Activated T-helper 17 cell treated with anti-CD3 and anti-CD28 coated beads, Interleukin-2, amount 50 U/mL, for 72 hours (primary cell): ENCODE measurements at regions not wholly inside any gene's neighbourhood (a gene's known extent, or its start where the extent isn't known, plus 50 kb on each side); places are given as distances from the start of the nearest gene placed in this dataset.

Experiments
- ATAC-seq: fragments of 150-1000 bp; cut with Tn5 transposase; replicated peaks from 2 replicates; pipeline ENCODE4 v1.10.0; 2021; ENCODE audit warnings: mild to moderate bottlenecking, moderate library complexity
- H3K27ac Mint-ChIP-seq: one replicate; pipeline ENCODE4 v1.8.0; 2022; ENCODE audit warnings: mixed read lengths
- H3K27me3 Mint-ChIP-seq: one replicate; pipeline ENCODE4 v1.8.0; 2022; ENCODE audit warnings: mixed read lengths
- H3K36me3 Mint-ChIP-seq: one replicate; pipeline ENCODE4 v1.8.0; 2022; ENCODE audit warnings: low read depth, mild to moderate bottlenecking, mixed read lengths
- H3K4me1 Mint-ChIP-seq: one replicate; pipeline ENCODE4 v1.8.0; 2022; ENCODE audit warnings: mixed read lengths
- H3K4me3 Mint-ChIP-seq: one replicate; pipeline ENCODE4 v1.8.0; 2022; ENCODE audit warnings: mild to moderate bottlenecking, mixed read lengths
- H3K9me3 Mint-ChIP-seq: one replicate; pipeline ENCODE4 v1.8.0; 2022; ENCODE audit warnings: mixed read lengths

- no peak overlapping the region for H3K27ac Mint-ChIP-seq
- no peaks in the 10 kb centered on the region for H3K4me1 Mint-ChIP-seq
- H3K27me3 Mint-ChIP-seq, result peaks cover 9% of the 10 kb centered on the region
- ATAC-seq, result no peak
- no peak overlapping the region for H3K4me3 Mint-ChIP-seq
- peaks cover 5% of the 10 kb centered on the region for H3K9me3 Mint-ChIP-seq
- H3K36me3 Mint-ChIP-seq, result no peaks in the 10 kb centered on the region
These were observed 84.5 kb upstream of the NKX1-1 start for GRCh38 chr4:1490654-1491327.

- H3K27ac Mint-ChIP-seq, result no peak overlapping the region
- H3K9me3 Mint-ChIP-seq, result peaks cover 5% of the 10 kb centered on the region
- no peak overlapping the region for H3K4me3 Mint-ChIP-seq
- no peaks in the 10 kb centered on the region for H3K4me1 Mint-ChIP-seq
- H3K27me3 Mint-ChIP-seq, result peaks cover 7% of the 10 kb centered on the region
- no peaks in the 10 kb centered on the region for H3K36me3 Mint-ChIP-seq
- no peak for ATAC-seq
These were observed 83.9 kb upstream of the NKX1-1 start for GRCh38 chr4:1490011-1490653.

GRCh38 chr4:1489639-1489995 lies 83.4 kb upstream of the NKX1-1 start:
- Mint-ChIP-seq H3K9me3 (peaks cover 7% of the 10 kb centered on the region), H3K36me3 (no peaks in the 10 kb centered on the region), H3K4me1 (no peaks in the 10 kb centered on the region), H3K27ac (no peak overlapping the region), H3K4me3 (no peak overlapping the region), H3K27me3 (peaks cover 8% of the 10 kb centered on the region)
- ATAC-seq, result no peak

GRCh38 chr4:1488831-1489638 lies 82.8 kb upstream of the NKX1-1 start:
- no peak overlapping the region for H3K27ac Mint-ChIP-seq
- H3K27me3 Mint-ChIP-seq, result peaks cover 7% of the 10 kb centered on the region
- H3K4me1 Mint-ChIP-seq, result no peaks in the 10 kb centered on the region
- peaks cover 10% of the 10 kb centered on the region for H3K9me3 Mint-ChIP-seq
- H3K4me3 Mint-ChIP-seq, result no peak overlapping the region
- ATAC-seq, result no peak
- H3K36me3 Mint-ChIP-seq, result no peaks in the 10 kb centered on the region

GRCh38 chr4:1488357-1488756 lies 82.1 kb upstream of the NKX1-1 start:
- H3K27me3 Mint-ChIP-seq, result peaks cover 8% of the 10 kb centered on the region
- no peaks in the 10 kb centered on the region for H3K36me3 Mint-ChIP-seq
- H3K4me3 Mint-ChIP-seq, result no peak overlapping the region
- no peaks in the 10 kb centered on the region for H3K4me1 Mint-ChIP-seq
- no peak overlapping the region for H3K27ac Mint-ChIP-seq
- no peak for ATAC-seq
- H3K9me3 Mint-ChIP-seq, result peaks cover 10% of the 10 kb centered on the region

- Mint-ChIP-seq H3K27me3 (peaks cover 11% of the 10 kb centered on the region), H3K4me3 (no peak overlapping the region), H3K4me1 (no peaks in the 10 kb centered on the region), H3K27ac (no peak overlapping the region), H3K9me3 (peaks cover 10% of the 10 kb centered on the region), H3K36me3 (no peaks in the 10 kb centered on the region)
- ATAC-seq, result no peak
These were observed 81.5 kb upstream of the NKX1-1 start for GRCh38 chr4:1487761-1488160.

- Mint-ChIP-seq H3K27me3 (peaks cover 11% of the 10 kb centered on the region), H3K9me3 (peaks cover 10% of the 10 kb centered on the region), H3K4me3 (no peak overlapping the region), H3K36me3 (no peaks in the 10 kb centered on the region), H3K4me1 (no peaks in the 10 kb centered on the region), H3K27ac (no peak overlapping the region)
- no peak for ATAC-seq
These were observed 80.9 kb upstream of the NKX1-1 start for GRCh38 chr4:1487106-1487505.

- Mint-ChIP-seq H3K36me3 (no peaks in the 10 kb centered on the region), H3K4me1 (no peaks in the 10 kb centered on the region), H3K4me3 (no peak overlapping the region), H3K27ac (no peak overlapping the region), H3K27me3 (peaks cover 15% of the 10 kb centered on the region), H3K9me3 (peaks cover 14% of the 10 kb centered on the region)
- no peak for ATAC-seq
These were observed 79.0 kb upstream of the NKX1-1 start for GRCh38 chr4:1485280-1485679.

GRCh38 chr4:1480720-1481119 lies 74.5 kb upstream of the NKX1-1 start:
- H3K27ac Mint-ChIP-seq, result no peak overlapping the region
- H3K36me3 Mint-ChIP-seq, result no peaks in the 10 kb centered on the region
- ATAC-seq, result no peak
- peaks cover 13% of the 10 kb centered on the region for H3K9me3 Mint-ChIP-seq
- no peak overlapping the region for H3K4me3 Mint-ChIP-seq
- H3K27me3 Mint-ChIP-seq, result peaks cover 19% of the 10 kb centered on the region
- no peaks in the 10 kb centered on the region for H3K4me1 Mint-ChIP-seq

GRCh38 chr4:1479454-1479853 lies 73.2 kb upstream of the NKX1-1 start:
- no peak for ATAC-seq
- no peaks in the 10 kb centered on the region for H3K36me3 Mint-ChIP-seq
- H3K4me3 Mint-ChIP-seq, result no peak overlapping the region
- H3K27ac Mint-ChIP-seq, result no peak overlapping the region
- peaks cover 22% of the 10 kb centered on the region for H3K27me3 Mint-ChIP-seq
- peaks cover 9% of the 10 kb centered on the region for H3K9me3 Mint-ChIP-seq
- no peaks in the 10 kb centered on the region for H3K4me1 Mint-ChIP-seq

- H3K27ac Mint-ChIP-seq, result no peak overlapping the region
- no peaks in the 10 kb centered on the region for H3K4me1 Mint-ChIP-seq
- peaks cover 23% of the 10 kb centered on the region for H3K27me3 Mint-ChIP-seq
- H3K36me3 Mint-ChIP-seq, result no peaks in the 10 kb centered on the region
- no peak overlapping the region for H3K4me3 Mint-ChIP-seq
- ATAC-seq, result no peak
- peaks cover 8% of the 10 kb centered on the region for H3K9me3 Mint-ChIP-seq
These were observed 72.6 kb upstream of the NKX1-1 start for GRCh38 chr4:1478766-1479355.

- H3K9me3 Mint-ChIP-seq, result peaks cover 8% of the 10 kb centered on the region
- H3K4me3 Mint-ChIP-seq, result no peak overlapping the region
- H3K4me1 Mint-ChIP-seq, result no peaks in the 10 kb centered on the region
- peaks cover 18% of the 10 kb centered on the region for H3K27me3 Mint-ChIP-seq
- no peak for ATAC-seq
- H3K27ac Mint-ChIP-seq, result no peak overlapping the region
- no peaks in the 10 kb centered on the region for H3K36me3 Mint-ChIP-seq
These were observed 71.0 kb upstream of the NKX1-1 start for GRCh38 chr4:1477045-1477840.

GRCh38 chr4:1476140-1476513 lies 69.9 kb upstream of the NKX1-1 start:
- ATAC-seq, result no peak
- Mint-ChIP-seq H3K27ac (no peak overlapping the region), H3K4me1 (no peaks in the 10 kb centered on the region), H3K4me3 (no peak overlapping the region), H3K9me3 (peaks cover 4% of the 10 kb centered on the region), H3K27me3 (peaks cover 14% of the 10 kb centered on the region), H3K36me3 (no peaks in the 10 kb centered on the region)
